HEK293T (cell line): ENCODE measurements at regions not wholly inside any gene's neighbourhood (a gene's known extent, or its start where the extent isn't known, plus 50 kb on each side); places are given as distances from the start of the nearest gene placed in this dataset.
"Not testable (repeated sequence)": the region's sequence is repeated elsewhere in the genome, so short reads cannot be mapped to it uniquely, and the experiment has no call there.

Experiments used
- CTCF ChIA-PET: fragments of 350-600 bp; formaldehyde crosslinking; extraction: SDS; loops from one replicate; lab custom pipeline; 2021; ENCODE audit warnings: antibody characterized with exemption, inconsistent platforms; lab: Yijun Ruan, JAX
- POLR2A ChIA-PET: fragments of 350-600 bp; formaldehyde crosslinking; extraction: SDS; loops from one replicate; lab custom pipeline; 2020; ENCODE audit warnings: antibody characterized with exemption, inconsistent platforms; lab: Yijun Ruan, JAX
- DNase-seq: peaks from one replicate; pipeline ENCODE4 v3.0.0; 2012; ENCODE audit warnings: mixed read lengths; ENCODE audit errors: extremely low spot score
- ARNT ChIP-seq: fragments of 450-650 bp; IDR thresholded peaks from 2 replicates; pipeline ENCODE4 v1.6.1; 2017; ENCODE audit warnings: mild to moderate bottlenecking
- BHLHE40 ChIP-seq: fragments of 450-650 bp; IDR thresholded peaks from 2 replicates; pipeline ENCODE4 v1.6.1; 2016; ENCODE audit warnings: mild to moderate bottlenecking, moderate library complexity, borderline replicate concordance
- CTBP1 ChIP-seq: fragments of 450-650 bp; IDR thresholded peaks from 2 replicates; pipeline ENCODE4 v1.6.1; 2016; ENCODE audit warnings: borderline replicate concordance
- ELF4 ChIP-seq: fragments of 450-650 bp; IDR thresholded peaks from 2 replicates; pipeline ENCODE4 v1.6.1; 2017; ENCODE audit warnings: antibody characterized with exemption
- FOXA1 ChIP-seq: fragments of 450-650 bp; IDR thresholded peaks from 2 replicates; pipeline ENCODE4 v1.6.1; 2016; ENCODE audit warnings: mild to moderate bottlenecking
- FOXK2 ChIP-seq: fragments of 450-650 bp; IDR thresholded peaks from 2 replicates; pipeline ENCODE4 v1.6.1; 2016; ENCODE audit warnings: mild to moderate bottlenecking
- FOXM1 ChIP-seq: fragments of 450-650 bp; IDR thresholded peaks from 2 replicates; pipeline ENCODE4 v1.6.1; 2017; ENCODE audit warnings: mild to moderate bottlenecking, borderline replicate concordance
- HDGF ChIP-seq: fragments of 450-650 bp; IDR thresholded peaks from 2 replicates; pipeline ENCODE4 v1.6.1; 2017; ENCODE audit warnings: antibody characterized with exemption, borderline replicate concordance
- L3MBTL2 ChIP-seq: fragments of 450-650 bp; conservative IDR thresholded peaks from 2 replicates; pipeline ENCODE4 v1.6.1; 2016; ENCODE audit warnings: mild to moderate bottlenecking
- LEF1 ChIP-seq: fragments of 450-650 bp; IDR thresholded peaks from 2 replicates; pipeline ENCODE4 v1.6.1; 2017; ENCODE audit warnings: mild to moderate bottlenecking, borderline replicate concordance
- NFRKB ChIP-seq: fragments of 450-650 bp; IDR thresholded peaks from 2 replicates; pipeline ENCODE4 v1.6.1; 2016; ENCODE audit warnings: mild to moderate bottlenecking, moderate library complexity
- SP1 ChIP-seq: fragments of 450-650 bp; IDR thresholded peaks from 2 replicates; pipeline ENCODE4 v1.6.1; 2017
- SUZ12 ChIP-seq: fragments of 450-650 bp; IDR thresholded peaks from 2 replicates; pipeline ENCODE4 v1.6.1; 2016; ENCODE audit warnings: mild to moderate bottlenecking
- TARDBP ChIP-seq: fragments of 450-650 bp; IDR thresholded peaks from 2 replicates; pipeline ENCODE4 v1.6.1; 2016
- ZNF384 ChIP-seq: fragments of 450-650 bp; IDR thresholded peaks from 2 replicates; pipeline ENCODE4 v1.6.1; 2016
- TF ChIP-seq, protein P1 (sequence below): fragments of 450-650 bp; IDR thresholded peaks from 2 replicates; pipeline ENCODE4 v1.6.1; 2016

DNA sequence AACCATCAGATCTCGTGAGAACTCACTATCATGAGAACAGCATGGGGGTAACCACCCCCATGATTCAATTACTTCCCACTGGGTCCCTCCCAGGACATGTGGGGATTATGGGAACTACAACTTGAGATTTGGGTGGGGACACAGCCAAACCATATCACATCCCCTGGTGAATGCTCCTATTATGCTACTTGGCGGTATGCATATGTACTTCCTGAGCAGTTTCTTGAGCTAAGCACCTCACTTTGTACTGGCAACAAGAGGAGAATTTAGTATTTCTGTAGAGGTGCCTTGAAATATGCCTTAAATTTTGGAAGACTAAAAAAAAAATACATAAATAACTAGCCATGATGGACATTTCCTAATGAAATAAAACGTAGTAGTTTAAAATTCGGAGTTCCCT is 327.2 kb upstream of the CITED2 start:
- CTCF ChIA-PET = no interaction called here
- no peak for TF ChIP-seq BHLHE40
- TF ChIP-seq SUZ12 = no peak
- TF ChIP-seq CTBP1 = no peak
- TF ChIP-seq ELF4 = no peak
- TF ChIP-seq ARNT = no peak
- TF ChIP-seq FOXK2 = no peak
- no peak for TF ChIP-seq L3MBTL2
- no peak for TF ChIP-seq HDGF
- TF ChIP-seq LEF1 = no peak
- TF ChIP-seq ZNF384 = no peak
- TF ChIP-seq FOXA1 = no peak
- no peak for TF ChIP-seq TARDBP
- TF ChIP-seq, protein P1, sequence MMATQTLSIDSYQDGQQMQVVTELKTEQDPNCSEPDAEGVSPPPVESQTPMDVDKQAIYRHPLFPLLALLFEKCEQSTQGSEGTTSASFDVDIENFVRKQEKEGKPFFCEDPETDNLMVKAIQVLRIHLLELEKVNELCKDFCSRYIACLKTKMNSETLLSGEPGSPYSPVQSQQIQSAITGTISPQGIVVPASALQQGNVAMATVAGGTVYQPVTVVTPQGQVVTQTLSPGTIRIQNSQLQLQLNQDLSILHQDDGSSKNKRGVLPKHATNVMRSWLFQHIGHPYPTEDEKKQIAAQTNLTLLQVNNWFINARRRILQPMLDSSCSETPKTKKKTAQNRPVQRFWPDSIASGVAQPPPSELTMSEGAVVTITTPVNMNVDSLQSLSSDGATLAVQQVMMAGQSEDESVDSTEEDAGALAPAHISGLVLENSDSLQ = no peak
- no peak for TF ChIP-seq SP1
- no peak for TF ChIP-seq NFRKB
- TF ChIP-seq FOXM1 = no peak
- POLR2A ChIA-PET = no interaction called here
- no peak for DNase-seq

DNA sequence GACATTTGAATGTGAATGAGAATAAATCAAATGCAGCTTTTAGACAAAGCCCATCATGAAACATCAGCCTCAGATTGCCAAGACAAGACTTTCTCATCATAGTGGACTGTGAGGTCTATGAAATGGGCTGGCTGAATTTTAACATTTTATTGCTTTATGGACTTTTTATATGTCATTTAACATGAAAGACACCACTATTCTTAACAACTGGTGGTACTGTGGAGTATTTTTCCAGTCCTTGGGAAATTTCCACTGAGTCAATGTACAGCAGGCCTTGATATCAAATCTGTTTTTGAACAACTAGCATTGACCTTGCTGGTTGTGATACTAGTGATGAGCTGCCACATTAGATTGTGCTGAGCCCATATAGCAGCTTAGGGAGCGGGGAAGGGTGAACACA is 326.6 kb upstream of the CITED2 start:
- DNase-seq = no peak
- ChIA-PET CTCF (no interaction called here), POLR2A (no interaction called here)
- TF ChIP-seq CTBP1 (no peak), ELF4 (no peak), SP1 (no peak), TARDBP (no peak), FOXM1 (no peak), SUZ12 (no peak), ARNT (no peak), BHLHE40 (no peak), HDGF (no peak), ZNF384 (no peak), NFRKB (no peak), LEF1 (no peak), L3MBTL2 (no peak), FOXA1 (no peak), FOXK2 (no peak)
- TF ChIP-seq, protein P1 = no peak

DNA sequence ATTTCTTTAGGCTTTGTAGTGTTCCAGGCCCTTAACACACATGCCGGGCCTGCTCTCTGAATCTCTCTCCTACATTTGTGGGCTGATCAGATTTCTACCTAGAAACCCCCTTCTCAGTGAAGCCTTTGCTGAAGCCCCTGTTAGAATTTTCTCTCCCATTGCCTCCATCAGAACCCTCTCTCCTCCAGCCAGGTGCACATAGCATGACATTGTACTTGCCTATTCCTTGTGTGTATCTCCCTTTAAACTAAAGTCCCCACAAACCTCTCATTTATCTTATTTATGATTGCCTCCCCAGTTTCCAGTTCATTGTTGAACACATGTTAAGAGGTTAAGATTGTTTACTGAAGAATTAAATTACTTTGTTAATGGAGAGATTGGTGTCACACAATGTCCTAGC is 325.5 kb upstream of the CITED2 start:
- POLR2A ChIA-PET = interaction anchor here (0.6 to 1.1 kb wide), 2 partner anchors 17 to 325 kb away, joined by 3 read pairs; no protein-coding TSS in a partner anchor
- TF ChIP-seq, protein P1 = no peak
- TF ChIP-seq CTBP1 = no peak
- CTCF ChIA-PET = no interaction called here
- DNase-seq = no peak

DNA sequence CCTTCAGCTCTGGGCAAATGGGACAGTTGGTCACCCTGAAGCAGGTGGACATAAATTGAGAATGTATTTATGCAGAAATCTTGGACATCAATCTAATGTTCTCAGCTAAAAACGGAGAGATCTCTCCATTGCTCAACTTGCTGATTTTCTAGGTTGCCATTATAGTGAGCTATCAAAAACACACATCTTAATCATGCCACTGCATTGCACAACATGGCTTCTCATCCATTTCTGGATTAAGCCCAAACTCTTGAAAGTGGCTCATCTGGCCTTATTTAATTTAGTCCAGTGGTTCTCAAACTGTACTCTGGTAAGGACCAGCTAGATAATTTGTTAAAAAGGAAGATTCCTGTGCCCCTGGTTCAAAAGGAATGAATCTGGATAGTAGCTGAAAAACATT is 324.9 kb upstream of the CITED2 start:
- ChIA-PET CTCF (no interaction called here), POLR2A (interaction anchor here (0.6 to 1.1 kb wide), 2 partner anchors 18 to 324 kb away, joined by 3 read pairs; no protein-coding TSS in a partner anchor)
- TF ChIP-seq NFRKB (no peak), CTBP1 (no peak), ARNT (no peak), ZNF384 (no peak), HDGF (no peak), FOXA1 (no peak), TARDBP (no peak), LEF1 (no peak)
- TF ChIP-seq, protein P1 = no peak
- no peak for DNase-seq

DNA sequence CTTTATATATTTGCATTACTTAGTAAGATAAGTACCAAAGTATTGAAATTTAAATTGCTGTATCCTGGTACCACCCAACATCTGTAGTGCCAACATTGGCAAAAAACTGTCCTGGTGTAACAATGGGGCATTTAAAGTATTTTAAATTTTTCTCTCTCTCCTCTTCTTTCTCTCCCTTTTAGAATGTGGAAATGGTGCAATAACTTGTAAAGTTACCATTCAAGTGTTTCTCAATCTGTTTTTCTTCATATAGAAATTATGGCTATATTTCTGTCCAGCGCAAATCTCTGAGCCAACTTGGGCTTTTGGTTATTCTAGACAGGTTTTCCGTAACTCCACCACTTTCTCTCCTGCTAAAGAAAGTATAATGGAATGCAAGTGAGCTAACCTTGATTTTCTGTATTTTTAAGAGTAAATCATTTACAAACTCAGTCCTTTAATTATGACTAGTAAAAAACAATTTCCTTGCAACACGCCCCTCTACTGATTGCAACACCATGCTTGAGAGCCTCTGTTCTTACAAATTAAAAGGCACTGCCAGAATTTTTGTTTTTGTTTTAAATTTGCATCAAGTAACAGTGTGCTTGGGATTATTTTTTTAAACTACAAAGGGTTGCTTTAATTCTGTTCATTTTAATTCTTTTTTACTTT is 324.2 kb upstream of the CITED2 start:
- no peak for DNase-seq
- TF ChIP-seq NFRKB (no peak), ARNT (no peak), SP1 (no peak), FOXM1 (no peak), FOXK2 (no peak)
- CTCF ChIA-PET = no interaction called here
- POLR2A ChIA-PET = interaction anchor here (1.1 kb wide), 1 partner anchor 324 kb away, joined by 3 read pairs; no protein-coding TSS in a partner anchor

DNA sequence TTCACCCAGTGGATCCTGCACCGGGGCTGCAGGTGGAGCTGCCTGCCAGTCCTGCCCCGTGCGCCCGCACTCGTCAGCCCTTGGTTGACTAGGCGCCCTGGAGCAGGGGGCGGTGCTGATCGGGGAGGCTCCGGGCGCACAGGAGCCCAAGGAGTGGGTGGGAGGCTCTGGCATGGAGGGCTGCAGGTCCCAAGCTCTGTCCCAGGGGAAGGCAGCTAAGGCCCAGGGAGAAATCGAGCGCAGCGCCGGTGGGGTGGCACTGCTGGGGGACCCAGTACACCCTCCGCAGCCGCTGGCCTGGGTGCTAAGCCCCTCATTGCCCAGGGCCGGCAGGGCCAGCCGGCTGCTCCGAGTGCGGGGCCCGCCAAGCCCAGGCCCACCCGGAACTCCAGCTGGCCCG is 323.4 kb upstream of the CITED2 start:
- POLR2A ChIA-PET, DNase-seq: not testable (repeated sequence)
- CTCF ChIA-PET = interaction anchor here (1.4 kb wide), 1 partner anchor 9 kb away, joined by 4 read pairs; no protein-coding TSS in a partner anchor

DNA sequence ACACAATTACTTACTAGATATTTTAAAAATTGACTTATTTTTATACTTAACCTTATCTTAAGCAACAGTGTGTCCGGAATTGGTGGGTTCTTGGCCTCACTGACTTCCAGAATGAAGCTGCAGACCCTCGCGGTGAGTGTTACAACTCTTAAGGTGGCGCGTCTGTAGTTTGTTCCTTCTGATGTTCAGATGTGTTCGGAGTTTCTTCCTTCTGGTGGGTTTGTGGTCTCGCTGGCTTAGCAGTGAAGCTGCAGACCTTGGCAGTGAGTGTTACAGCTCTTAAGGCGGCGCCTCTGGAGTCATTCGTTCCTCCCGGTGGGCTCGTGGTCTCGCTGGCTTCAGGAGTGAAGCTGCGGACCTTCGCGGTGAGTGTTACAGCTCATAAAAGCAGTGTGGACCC is 322.5 kb upstream of the CITED2 start:
- POLR2A ChIA-PET = interaction anchor here (1.1 kb wide), 1 partner anchor 321 kb away, joined by 3 read pairs; no protein-coding TSS in a partner anchor
- not testable (repeated sequence) for DNase-seq
- CTCF ChIA-PET = interaction anchor here (1.4 kb wide), 1 partner anchor 10 kb away, joined by 4 read pairs; no protein-coding TSS in a partner anchor
